Ovary (tissue), 7 donors: ENCODE measurements at regions not wholly inside any gene's neighbourhood (a gene's known extent, or its start where the extent isn't known, plus 50 kb on each side); places are given as distances from the start of the nearest gene placed in this dataset.

Source experiments
- DNase-seq, 5 donors: peaks; one replicate each; pipeline ENCODE4 v3.0.0-alpha.2; 2019 to 2020
- H3K27ac ChIP-seq, 2 donors: fragments of 200-600 bp; one replicate each; pipeline versions ENCODE4 v1.5.1 to v1.8.0; 2019 to 2022
- H3K27me3 ChIP-seq: fragments of 200-600 bp; one replicate; pipeline ENCODE4 v1.8.0; 2022
- H3K36me3 ChIP-seq: fragments of 200-600 bp; sonication (generic); one replicate; pipeline ENCODE4 v1.5.1; 2019
- H3K4me1 ChIP-seq: one replicate; pipeline ENCODE4 v1.8.1; 2013; ENCODE audit warnings: mild to moderate bottlenecking, moderate library complexity; ENCODE audit not compliant: insufficient read depth
- H3K4me3 ChIP-seq: fragments of 200-600 bp; sonication (generic); one replicate; pipeline ENCODE4 v1.5.1; 2017
- H3K9me3 ChIP-seq, 2 donors: fragments of 200-600 bp in 1 of 2; sonication (generic) in 1 of 2; one replicate each; pipeline versions ENCODE4 v1.5.1 to v1.8.1; 2013 to 2019; ENCODE audit warnings: mild to moderate bottlenecking in 1 of 2, moderate library complexity in 1 of 2
- EP300 ChIP-seq: sonication (generic); formaldehyde crosslinking; IDR thresholded peaks from one replicate; pipeline ENCODE4 v1.6.1; 2017; ENCODE audit warnings: antibody characterized with exemption
- POLR2A ChIP-seq: fragments of 450-650 bp; IDR thresholded peaks from one replicate; pipeline ENCODE4 v1.6.1; 2017; ENCODE audit warnings: antibody characterized with exemption, mild to moderate bottlenecking, moderate library complexity
- WGBS, 3 donors: extraction: QIAGEN DNeasy Blood & Tissue Kit in 1 of 3; methylation state at CpG; one replicate each; pipeline versions ENCODE4 v1.1.5 to v1.1.7; 2013 to 2017; 5-methylcytosine and 5-hydroxymethylcytosine counted together
- intact Hi-C, 4 donors: fragments of 100-400 bp; cut with DNase I; formaldehyde crosslinking; loops; one replicate each; pipeline versions ENCODE4 v1.11.0 to v1.15.1; 2022 to 2023
- TF ChIP-seq, protein P1 (sequence below), 3 donors: fragments of 450-650 bp in 2 of 3; fragments of 200-600 bp in 1 of 3; IDR thresholded peaks; one replicate each; pipeline versions ENCODE4 v1.5.1 to v1.8.0; 2016 to 2022; ENCODE audit warnings: antibody characterized with exemption in 3 of 3, mild to moderate bottlenecking in 1 of 3
- donor health status: DM: no; HTN: no; CAD: no; lungs with moderate emphysema.
- donor health status: DM: no; HTN: no; CAD: no.
- donor health status: Bipolar disorder and iron deficiency.
- donor health status: DM: no; HTN: no; CAD: no.
- donor health status: DM: yes; HTN: yes; CAD: no.

DNA sequence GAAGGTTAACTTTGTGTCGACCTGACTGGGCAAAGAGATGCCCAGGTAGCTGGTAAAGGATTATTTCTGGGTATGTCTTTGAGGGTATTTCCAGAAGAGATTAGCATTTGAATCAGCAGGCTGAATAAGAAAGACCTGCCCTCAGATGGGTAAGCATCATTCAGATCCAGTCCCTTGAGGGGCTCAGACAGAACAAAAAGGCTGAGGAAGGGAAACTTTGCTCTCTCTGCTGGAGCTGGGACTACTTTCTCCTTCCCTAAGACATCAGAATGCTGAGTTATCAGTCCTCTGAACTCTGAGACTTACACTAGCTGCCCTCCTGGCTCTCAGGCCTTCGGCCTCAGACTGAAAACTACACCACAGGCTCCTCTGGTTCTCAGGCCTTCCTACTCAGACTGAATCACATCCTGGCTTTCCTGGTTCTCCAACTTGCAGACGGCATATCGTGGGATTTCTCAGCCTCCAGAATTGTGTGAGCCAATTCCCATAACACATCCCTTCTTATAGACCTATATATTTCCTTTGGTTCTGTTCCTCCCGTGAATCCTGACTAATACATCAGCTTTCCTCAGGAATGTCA is 982.9 kb downstream of the TUSC7 start:
- Histone ChIP-seq H3K27ac (no peak overlapping the region), H3K4me3 (no peak overlapping the region), H3K27me3 (no peaks in the 10 kb centered on the region), H3K36me3 (no peaks in the 10 kb centered on the region), H3K4me1 (no peaks in the 10 kb centered on the region), H3K9me3 (no peaks in the 10 kb centered on the region)
- intact Hi-C loops: no loop called here
- TF ChIP-seq, protein P1, sequence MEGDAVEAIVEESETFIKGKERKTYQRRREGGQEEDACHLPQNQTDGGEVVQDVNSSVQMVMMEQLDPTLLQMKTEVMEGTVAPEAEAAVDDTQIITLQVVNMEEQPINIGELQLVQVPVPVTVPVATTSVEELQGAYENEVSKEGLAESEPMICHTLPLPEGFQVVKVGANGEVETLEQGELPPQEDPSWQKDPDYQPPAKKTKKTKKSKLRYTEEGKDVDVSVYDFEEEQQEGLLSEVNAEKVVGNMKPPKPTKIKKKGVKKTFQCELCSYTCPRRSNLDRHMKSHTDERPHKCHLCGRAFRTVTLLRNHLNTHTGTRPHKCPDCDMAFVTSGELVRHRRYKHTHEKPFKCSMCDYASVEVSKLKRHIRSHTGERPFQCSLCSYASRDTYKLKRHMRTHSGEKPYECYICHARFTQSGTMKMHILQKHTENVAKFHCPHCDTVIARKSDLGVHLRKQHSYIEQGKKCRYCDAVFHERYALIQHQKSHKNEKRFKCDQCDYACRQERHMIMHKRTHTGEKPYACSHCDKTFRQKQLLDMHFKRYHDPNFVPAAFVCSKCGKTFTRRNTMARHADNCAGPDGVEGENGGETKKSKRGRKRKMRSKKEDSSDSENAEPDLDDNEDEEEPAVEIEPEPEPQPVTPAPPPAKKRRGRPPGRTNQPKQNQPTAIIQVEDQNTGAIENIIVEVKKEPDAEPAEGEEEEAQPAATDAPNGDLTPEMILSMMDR (IDR thresholded peaks at IDR 0.05): no peak
- TF ChIP-seq POLR2A: no peak
- no peak for TF ChIP-seq EP300
- no peak for DNase-seq
- 84 to 92% (median 90%) methylated on average over 5 of the region's 5 CpGs for WGBS, 3 donors

DNA sequence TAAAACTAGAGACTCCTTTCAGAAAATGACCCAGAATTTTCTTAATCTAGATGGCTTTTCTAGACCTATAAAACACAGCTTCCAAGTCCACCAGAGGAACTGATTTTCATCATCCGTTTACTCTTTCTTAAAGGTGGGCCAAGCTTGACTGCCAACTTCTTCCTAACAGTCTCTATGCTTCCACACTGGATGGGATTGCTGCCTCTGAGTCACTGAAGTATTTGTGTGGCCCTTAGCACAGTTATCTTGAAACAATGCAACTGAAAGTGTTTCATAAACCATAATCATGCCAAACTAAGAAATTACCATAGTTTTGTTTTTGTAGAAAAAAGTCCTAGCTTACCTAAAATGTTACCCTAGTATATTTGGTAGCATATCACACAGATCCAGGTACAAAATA is 985.7 kb downstream of the TUSC7 start:
- Histone ChIP-seq H3K4me3 (no peak overlapping the region), H3K27me3 (no peaks in the 10 kb centered on the region), H3K36me3 (no peaks in the 10 kb centered on the region), H3K9me3 (no peaks in the 10 kb centered on the region), H3K4me1 (no peaks in the 10 kb centered on the region), H3K27ac (no peak overlapping the region)
- TF ChIP-seq EP300 (no peak), POLR2A (no peak)
- TF ChIP-seq, protein P1 (IDR thresholded peaks at IDR 0.05): no peak
- DNase-seq: no peak
- 68 to 71% (median 69%) methylated on average over 1 of the region's 1 CpG for WGBS, 3 donors
- intact Hi-C loops: no loop called here

DNA sequence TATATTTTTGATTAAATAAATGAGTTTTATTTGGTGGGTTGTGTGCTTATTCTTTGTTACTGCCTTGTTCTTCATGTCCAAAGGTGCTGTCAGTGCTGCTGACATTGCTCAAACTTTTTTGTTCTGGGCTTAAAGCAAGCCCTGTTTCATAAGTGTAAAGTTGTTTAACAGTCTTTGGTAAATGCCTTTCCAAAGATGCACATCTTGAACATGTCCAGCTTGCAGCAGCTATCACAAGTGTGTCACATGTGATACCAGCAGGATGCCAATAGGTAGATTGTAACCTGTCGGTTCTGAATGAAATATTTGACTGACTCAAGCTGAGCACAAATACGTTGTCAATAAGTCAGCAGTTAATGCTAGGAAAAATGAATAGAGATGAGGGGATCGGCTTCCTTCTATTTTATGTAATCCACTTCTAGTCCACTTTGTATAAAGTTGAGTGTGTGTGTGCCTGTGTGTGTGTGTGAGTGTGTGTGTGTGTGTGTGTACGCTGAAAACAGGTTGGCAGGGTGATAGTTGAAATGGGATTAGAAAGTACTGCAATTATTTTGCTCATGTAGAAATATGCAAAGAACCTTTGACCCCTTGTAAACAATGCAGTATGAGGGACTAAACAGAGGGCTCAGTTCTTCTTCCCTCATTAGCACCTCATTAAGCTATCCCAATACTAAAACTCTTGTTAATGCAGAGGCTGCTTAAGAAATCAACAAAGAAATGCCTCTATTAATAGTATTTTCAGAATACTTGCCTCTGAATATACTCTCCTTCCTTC is 986.5 kb downstream of the TUSC7 start:
- WGBS, 3 donors: 86 to 88% (median 87%) methylated on average over 4 of the region's 4 CpGs
- Histone ChIP-seq H3K9me3 (no peaks in the 10 kb centered on the region), H3K36me3 (no peaks in the 10 kb centered on the region), H3K4me3 (no peak overlapping the region), H3K4me1 (no peaks in the 10 kb centered on the region), H3K27me3 (no peaks in the 10 kb centered on the region), H3K27ac (no peak overlapping the region)
- TF ChIP-seq EP300 (no peak), POLR2A (no peak)
- TF ChIP-seq, protein P1 (IDR thresholded peaks at IDR 0.05): no peak
- no peak for DNase-seq
- intact Hi-C loops: no loop called here

DNA sequence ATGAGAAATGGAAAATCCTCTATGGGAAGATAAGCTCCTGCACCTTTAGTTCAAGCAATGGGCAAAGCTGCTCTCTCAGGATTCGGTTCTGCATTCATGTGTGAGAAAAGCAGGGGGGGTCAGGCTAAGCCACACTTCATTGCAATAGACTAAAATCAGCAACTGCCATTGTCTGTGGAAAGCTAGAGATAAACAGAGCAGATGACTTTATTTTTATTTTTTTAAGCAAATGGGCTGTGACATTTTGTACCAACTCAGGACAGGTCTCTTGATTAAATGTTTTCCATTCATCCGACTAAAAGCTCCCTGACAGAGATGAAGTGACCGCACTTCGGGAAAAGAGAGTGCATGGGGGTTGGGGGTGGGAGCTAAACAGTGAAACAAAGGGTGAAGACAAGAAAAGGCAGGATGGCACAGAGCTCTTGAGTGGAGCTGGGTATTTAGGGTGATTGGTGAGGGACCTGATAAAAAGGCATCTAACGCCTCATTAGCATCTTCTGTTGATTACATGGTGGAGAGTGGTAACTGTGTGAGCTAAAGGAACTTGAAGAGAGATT is 987.4 kb downstream of the TUSC7 start:
- Histone ChIP-seq H3K27me3 (no peaks in the 10 kb centered on the region), H3K27ac (no peak overlapping the region), H3K4me1 (no peaks in the 10 kb centered on the region), H3K9me3 (no peaks in the 10 kb centered on the region), H3K4me3 (no peak overlapping the region), H3K36me3 (no peaks in the 10 kb centered on the region)
- DNase-seq: no peak
- 82 to 90% (median 83%) methylated on average over 5 of the region's 5 CpGs for WGBS, 3 donors
- intact Hi-C loops: no loop called here
- TF ChIP-seq EP300 (no peak), POLR2A (no peak)
- TF ChIP-seq, protein P1 (IDR thresholded peaks at IDR 0.05): no peak
